Stomach smooth muscle (tissue), 2 donors: ENCODE measurements at regions not wholly inside any gene's neighbourhood (a gene's known extent, or its start where the extent isn't known, plus 50 kb on each side); places are given as distances from the start of the nearest gene placed in this dataset.
"Not testable (repeated sequence)": the region's sequence is repeated elsewhere in the genome, so short reads cannot be mapped to it uniquely, and the experiment has no call there.

Source experiments
- H3K27ac ChIP-seq: one replicate; pipeline ENCODE4 v1.7.0; 2013; ENCODE audit warnings: mild to moderate bottlenecking, low read length, inconsistent platforms
- H3K27me3 ChIP-seq, 2 donors: one replicate each; pipeline ENCODE4 v1.7.0; 2013; ENCODE audit warnings: low read length in 2 of 2; ENCODE audit not compliant: insufficient read depth in 2 of 2, control insufficient read depth in 1 of 2
- H3K36me3 ChIP-seq, 2 donors: one replicate each; pipeline ENCODE4 v1.7.0; 2013; ENCODE audit warnings: low read length in 2 of 2; ENCODE audit not compliant: control insufficient read depth in 2 of 2, insufficient read depth in 2 of 2
- H3K4me1 ChIP-seq: one replicate; pipeline ENCODE4 v1.7.0; 2013; ENCODE audit warnings: low read length; ENCODE audit not compliant: control insufficient read depth, insufficient read depth
- H3K4me3 ChIP-seq, 2 donors: one replicate each; pipeline ENCODE4 v1.7.0; 2013; ENCODE audit warnings: low read length in 2 of 2
- H3K9ac ChIP-seq, 2 donors: one replicate each; pipeline ENCODE4 v1.7.0; 2013; ENCODE audit warnings: low read length in 2 of 2, mild to moderate bottlenecking in 1 of 2
- H3K9me3 ChIP-seq, 2 donors: one replicate each; pipeline ENCODE4 v1.7.0; 2013; ENCODE audit warnings: low read length in 2 of 2; ENCODE audit not compliant: control insufficient read depth in 2 of 2
- donor health status: healthy.
- donor health status: Pancreatic carcinoma.

DNA sequence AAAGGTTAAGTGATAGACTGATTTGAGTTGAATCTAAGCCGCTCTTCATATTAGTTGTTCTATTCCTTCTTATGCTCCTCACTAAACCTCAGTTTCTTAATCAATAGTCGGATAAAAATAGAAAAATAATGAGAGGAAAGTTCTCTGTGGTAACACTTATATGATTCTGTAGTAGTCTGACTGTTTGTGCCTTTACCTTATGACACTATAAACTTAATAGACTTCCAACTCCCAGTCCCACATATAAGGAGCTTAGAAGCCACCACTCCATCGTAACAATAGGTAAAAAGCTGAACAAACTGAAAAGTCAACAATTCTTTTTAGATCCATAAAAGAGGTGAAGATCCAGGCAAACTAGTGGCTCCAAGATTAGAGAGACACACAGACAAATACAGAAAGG lies 192.3 kb downstream of the SPDYE17 start:
- H3K27ac ChIP-seq, H3K36me3 ChIP-seq: not testable (repeated sequence)

DNA sequence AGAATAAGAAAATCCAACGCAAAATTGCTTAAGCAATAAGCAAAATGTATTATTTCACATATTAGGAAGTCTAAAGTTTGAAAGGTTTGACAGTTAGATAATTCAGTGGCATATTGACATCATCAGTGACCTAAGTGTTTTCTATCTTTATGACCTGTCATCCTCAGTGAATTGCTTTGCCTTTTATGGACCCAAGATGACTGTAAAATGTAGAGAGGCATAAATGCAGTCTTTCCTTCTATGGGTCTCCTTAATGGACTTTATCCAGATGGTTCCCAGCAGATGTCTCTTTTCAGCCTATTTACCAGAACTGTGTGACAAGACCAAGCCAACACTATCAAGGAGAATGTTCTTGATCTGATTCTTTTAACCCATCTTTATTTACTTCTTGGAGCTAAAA lies 192.9 kb downstream of the SPDYE17 start:
- H3K9ac ChIP-seq, H3K27me3 ChIP-seq, H3K4me1 ChIP-seq, H3K9me3 ChIP-seq, H3K36me3 ChIP-seq, H3K4me3 ChIP-seq, H3K27ac ChIP-seq: not testable (repeated sequence)

More for the DNA sequence above, 192.3 kb downstream of the SPDYE17 start:
- H3K4me1 ChIP-seq, H3K9me3 ChIP-seq, H3K27me3 ChIP-seq, H3K9ac ChIP-seq, H3K4me3 ChIP-seq: not testable (repeated sequence)

DNA sequence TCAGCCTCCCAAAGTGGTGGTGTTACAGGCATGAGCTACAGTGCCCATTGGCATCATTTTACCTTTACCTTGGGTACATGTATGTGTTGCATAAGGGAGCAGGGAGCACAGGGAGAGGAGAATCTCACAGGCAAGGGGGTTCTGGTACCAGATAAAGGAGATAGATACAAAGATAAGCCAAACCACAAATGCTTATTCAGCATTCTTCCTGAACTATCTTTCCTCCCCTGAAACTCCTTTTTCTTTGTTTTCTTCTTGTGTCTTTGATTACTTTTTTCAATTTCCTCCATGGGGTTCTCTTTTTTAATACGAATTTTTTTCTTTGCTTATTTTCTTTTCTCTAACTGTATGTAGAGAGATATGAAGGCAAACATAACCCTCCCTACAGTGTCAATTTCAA lies 193.8 kb downstream of the SPDYE17 start:
- not testable (repeated sequence) for H3K27ac ChIP-seq, H3K27me3 ChIP-seq, H3K4me3 ChIP-seq, H3K36me3 ChIP-seq, H3K4me1 ChIP-seq, H3K9ac ChIP-seq, H3K9me3 ChIP-seq

DNA sequence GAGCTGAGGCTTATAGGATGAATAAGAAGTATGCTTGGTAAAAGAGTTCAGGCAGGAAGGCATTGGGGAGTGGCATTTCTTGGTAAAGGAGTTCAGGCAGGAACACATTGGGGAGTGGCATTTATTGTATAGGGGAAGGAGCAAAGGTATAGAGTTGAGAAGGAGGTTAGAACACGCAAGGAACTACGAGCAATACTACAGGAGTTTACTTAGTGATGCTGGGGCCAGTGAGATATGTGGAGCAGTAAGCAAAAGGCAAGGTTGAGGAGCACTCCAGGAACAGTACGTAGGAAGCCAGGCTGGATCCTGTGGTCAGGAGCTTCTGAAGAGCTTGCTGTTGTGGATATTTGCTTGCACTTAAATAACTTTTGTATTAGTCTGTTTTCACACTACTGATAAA lies 202.2 kb upstream of the POMZP3 start:
- not testable (repeated sequence) for H3K27ac ChIP-seq, H3K4me3 ChIP-seq, H3K36me3 ChIP-seq, H3K9me3 ChIP-seq, H3K4me1 ChIP-seq, H3K27me3 ChIP-seq, H3K9ac ChIP-seq

DNA sequence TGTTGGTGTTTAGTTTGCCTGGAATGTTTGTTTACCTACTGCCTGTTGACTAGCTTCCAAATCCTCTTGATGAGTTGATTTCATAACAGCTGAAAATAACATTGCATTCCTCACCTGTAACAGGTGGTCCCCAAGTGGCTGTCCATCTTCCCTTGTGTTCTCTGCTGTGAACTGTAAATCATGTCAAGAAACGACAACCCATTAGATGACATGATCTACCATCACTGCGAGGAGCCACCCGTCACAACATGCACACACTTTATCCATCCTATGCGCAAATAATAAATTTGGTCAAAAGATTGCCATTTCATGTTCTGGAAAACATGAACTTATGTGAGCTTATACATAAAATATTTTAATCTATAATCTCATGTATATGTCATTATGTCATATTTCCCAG lies 199.1 kb upstream of the POMZP3 start:
- not testable (repeated sequence) for H3K27me3 ChIP-seq, H3K36me3 ChIP-seq, H3K9me3 ChIP-seq, H3K9ac ChIP-seq, H3K4me3 ChIP-seq, H3K4me1 ChIP-seq, H3K27ac ChIP-seq

DNA sequence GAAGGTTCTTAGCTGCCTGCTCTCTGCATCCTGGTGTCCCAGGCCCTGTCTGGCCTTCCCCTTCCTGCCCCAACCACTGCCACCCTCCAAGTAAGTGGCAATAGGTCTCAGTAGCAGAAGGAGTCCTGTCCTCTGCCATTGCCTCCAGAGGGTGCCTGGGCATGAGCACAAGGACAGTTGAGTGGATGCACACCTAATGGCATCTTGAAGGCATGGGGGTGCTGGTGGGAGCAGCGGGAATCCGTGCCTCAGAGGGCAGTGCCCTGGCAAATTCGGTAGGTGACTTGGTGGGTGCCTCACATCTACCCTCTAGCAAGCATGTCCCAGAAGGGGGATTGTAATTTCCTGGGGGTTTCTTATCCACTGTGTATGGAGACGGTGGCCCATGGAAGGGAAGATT lies 182.8 kb upstream of the POMZP3 start:
- H3K27me3 ChIP-seq, H3K4me3 ChIP-seq, H3K27ac ChIP-seq, H3K9ac ChIP-seq, H3K36me3 ChIP-seq, H3K4me1 ChIP-seq, H3K9me3 ChIP-seq: not testable (repeated sequence)

DNA sequence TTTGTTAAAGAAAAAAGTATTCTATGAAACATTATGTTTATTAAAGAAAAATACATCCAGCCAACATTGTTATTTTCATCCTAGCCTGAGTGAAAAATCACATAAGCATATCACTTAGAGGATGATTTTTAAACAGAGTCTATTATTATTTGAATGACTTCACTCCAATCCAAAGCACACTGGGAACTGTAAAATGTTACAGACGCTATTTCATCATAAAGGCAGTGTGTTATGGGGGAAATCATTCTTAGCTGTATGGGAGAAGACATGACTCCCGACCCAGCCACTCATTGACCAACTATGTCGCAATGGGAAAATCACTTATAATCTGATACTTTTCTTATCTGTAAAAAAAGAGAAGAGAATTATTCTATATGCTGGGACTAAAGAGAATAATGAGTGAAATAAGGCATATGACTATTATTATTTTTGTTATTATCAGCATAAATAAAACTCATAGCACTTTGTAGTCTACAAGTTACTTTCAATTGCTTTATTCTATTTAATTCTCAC lies 180.6 kb upstream of the POMZP3 start:
- not testable (repeated sequence) for H3K4me3 ChIP-seq, H3K9me3 ChIP-seq, H3K9ac ChIP-seq, H3K36me3 ChIP-seq, H3K27ac ChIP-seq, H3K27me3 ChIP-seq, H3K4me1 ChIP-seq

DNA sequence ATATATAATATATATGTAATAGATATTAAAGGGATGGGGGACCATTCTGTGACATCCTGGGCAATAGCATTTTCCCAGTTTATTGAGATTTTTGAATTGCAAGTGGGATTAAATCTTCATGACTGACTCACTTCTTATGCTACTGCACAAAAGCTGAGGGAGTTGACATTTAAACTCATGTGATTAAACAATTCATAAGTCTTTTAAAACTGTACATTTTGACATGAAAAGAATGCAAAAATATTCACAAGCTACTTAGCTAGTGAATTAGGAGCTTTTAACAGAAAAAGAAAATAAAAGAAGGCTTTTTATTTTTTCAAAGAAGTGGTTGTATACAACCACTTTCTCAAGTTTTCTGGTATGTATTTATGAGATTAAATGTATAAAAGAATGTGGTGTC lies 179.4 kb upstream of the POMZP3 start:
- H3K9ac ChIP-seq, H3K4me3 ChIP-seq, H3K4me1 ChIP-seq, H3K27ac ChIP-seq, H3K36me3 ChIP-seq, H3K9me3 ChIP-seq, H3K27me3 ChIP-seq: not testable (repeated sequence)

DNA sequence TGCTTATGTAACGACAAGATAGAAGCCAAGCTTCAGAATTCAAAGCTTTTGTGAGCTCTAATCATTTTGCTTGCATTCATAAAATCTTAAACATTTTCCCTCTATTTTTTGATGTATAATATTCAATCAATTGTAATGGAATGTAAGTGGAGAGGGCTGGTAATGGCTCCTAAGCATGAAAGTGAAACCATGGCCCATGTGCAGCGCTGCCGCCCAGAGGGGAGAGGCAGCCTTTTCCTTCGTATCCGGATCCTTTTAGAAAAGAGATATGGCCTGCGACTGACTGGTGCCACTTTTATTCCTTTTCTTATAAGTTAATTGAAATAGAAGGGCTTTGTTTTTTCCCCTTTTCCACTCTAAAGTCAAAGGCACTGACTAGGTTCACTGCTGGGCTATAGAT lies 178.9 kb upstream of the POMZP3 start:
- H3K27me3 ChIP-seq, H3K4me3 ChIP-seq, H3K36me3 ChIP-seq, H3K4me1 ChIP-seq, H3K9ac ChIP-seq, H3K27ac ChIP-seq, H3K9me3 ChIP-seq: not testable (repeated sequence)

DNA sequence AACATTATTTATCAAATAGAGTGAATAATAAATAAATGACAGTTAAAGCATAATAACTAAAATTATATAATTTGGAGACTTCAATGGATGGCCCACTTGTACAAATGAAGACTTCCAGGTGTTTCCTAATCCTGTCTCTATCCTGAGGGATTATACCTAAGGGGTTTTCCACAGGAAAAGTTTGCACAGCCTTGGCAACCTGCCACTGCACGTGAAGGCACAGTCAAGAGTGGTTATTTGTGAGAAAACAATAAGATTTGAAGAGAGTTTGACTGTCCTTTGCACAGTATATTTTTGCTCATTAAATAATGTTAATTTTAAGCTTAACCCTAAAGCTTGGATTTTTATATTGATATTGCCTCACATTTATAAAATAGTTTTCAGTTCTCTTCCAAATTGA lies 178.2 kb upstream of the POMZP3 start:
- H3K4me1 ChIP-seq, H3K27me3 ChIP-seq, H3K36me3 ChIP-seq, H3K9ac ChIP-seq, H3K4me3 ChIP-seq, H3K9me3 ChIP-seq, H3K27ac ChIP-seq: not testable (repeated sequence)

DNA sequence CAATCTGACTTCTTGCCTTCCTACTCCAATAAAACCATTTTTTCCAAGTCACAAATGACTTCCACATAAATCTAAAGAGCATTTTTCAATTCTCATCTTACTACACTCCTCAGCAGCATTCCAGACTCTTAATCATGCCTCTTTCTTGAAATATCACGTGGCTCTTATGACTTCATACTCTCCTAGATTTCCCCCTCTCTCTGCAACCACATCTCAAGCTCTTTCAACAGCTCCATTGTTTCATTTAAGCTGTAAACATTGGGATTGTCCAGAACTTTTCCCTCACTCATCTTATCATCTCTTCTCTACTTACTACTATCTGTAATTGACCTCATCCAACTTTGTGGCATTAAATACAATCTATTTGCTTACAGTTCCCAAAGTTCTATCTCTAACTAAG lies 170.6 kb upstream of the POMZP3 start:
- not testable (repeated sequence) for H3K4me3 ChIP-seq

DNA sequence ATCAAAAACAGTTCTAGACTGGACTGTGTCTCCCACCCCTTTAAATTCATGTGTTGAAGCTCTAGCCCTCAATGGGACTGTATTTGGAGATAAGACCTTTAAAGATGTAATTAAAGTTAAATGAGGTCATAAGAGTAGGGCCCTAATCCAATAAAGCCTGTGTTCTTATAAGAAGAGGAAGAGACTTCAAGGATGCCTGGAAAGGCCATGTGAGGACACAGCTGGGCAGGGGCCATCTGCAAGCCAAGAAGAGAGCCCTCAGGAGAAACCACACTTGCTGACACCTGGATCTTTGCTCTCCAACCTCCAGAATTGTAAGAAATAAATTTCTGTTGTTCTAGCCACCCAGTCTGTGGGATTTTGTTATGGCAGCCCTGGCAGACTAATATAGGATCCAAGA lies 153.6 kb upstream of the POMZP3 start:
- not testable (repeated sequence) for H3K27ac ChIP-seq, H3K27me3 ChIP-seq, H3K4me3 ChIP-seq, H3K9me3 ChIP-seq, H3K36me3 ChIP-seq, H3K9ac ChIP-seq, H3K4me1 ChIP-seq

More for the DNA sequence above, 170.6 kb upstream of the POMZP3 start:
- not testable (repeated sequence) for H3K27me3 ChIP-seq, H3K4me1 ChIP-seq, H3K9ac ChIP-seq, H3K27ac ChIP-seq, H3K36me3 ChIP-seq, H3K9me3 ChIP-seq
